GM21619 (cell line): ENCODE measurements at regions not wholly inside any gene's neighbourhood (a gene's known extent, or its start where the extent isn't known, plus 50 kb on each side); places are given as distances from the start of the nearest gene placed in this dataset.
"Not testable (repeated sequence)": the region's sequence is repeated elsewhere in the genome, so short reads cannot be mapped to it uniquely, and the experiment has no call there.

Experiments used
- ATAC-seq: cut with Tn5 transposase; IDR thresholded peaks from one replicate; pipeline ENCODE4 v1.9.1; 2021; ENCODE audit not compliant: unreplicated experiment

- ATAC-seq = no peak
Observed at GRCh38 chr9:89670801-89671434, 66.1 kb downstream of the GADD45G start.

- ATAC-seq = no peak
Observed at GRCh38 chr9:89674667-89675057, 69.8 kb downstream of the GADD45G start.

GRCh38 chr9:89675058-89675742, 70.4 kb downstream of the GADD45G start:
- no peak for ATAC-seq

DNA sequence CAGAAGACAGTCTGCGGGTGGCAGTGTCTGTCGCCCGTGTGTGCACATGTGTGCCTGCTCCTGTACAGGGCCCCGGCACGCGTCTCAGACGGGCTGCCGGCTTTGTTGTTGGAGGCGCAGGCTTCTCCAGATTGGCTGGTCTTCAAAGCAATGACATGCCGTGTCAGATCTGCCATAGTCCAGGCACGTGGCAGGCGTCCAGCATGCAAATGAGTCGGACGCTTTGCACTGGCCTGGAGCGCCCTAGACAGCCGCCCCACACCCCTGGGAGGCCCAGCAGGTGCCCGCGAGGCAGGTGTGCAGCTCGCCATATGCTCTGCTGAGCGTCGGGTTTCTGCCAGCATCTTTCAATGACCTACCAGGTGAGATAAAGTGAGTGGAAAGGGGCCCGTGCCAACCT, 71.5 kb downstream of the GADD45G start:
- no peak for ATAC-seq

DNA sequence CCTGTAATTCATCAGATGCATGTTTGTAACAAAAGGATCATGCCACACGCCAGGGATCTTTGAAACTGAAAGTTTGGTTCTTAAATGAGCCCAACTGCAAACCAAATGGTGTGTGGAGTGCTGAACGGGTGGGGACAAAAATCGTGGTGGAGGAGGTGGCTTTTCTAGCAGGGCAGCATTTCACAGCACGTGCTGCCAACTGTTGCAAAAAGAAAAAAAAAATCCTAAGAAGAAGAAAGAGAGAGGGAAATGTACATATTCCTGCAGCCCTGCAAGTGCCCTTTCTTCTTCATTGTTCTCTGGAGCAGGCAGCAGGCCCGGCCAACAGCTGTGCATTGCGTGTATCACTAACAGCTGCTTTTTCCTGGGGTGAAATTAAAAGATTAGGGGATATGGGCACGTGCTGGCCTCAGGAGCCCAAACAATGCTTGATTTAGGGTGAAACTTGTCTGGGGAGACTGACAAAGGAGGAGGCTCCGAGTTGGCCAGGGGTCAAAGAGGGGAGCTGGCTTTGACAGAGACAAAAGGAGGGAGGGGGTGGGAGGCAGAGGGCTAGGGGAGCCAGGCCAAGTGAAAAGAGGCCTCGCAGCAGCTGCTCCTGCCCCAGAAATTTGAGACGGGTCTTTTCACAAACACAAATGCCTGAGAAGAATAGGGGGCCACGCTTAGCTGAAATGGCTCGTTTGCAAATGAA, 73.0 kb downstream of the GADD45G start:
- ATAC-seq = no peak

- no peak for ATAC-seq
Observed at GRCh38 chr9:89678396-89679015, 73.7 kb downstream of the GADD45G start.

- ATAC-seq = no peak
Observed at GRCh38 chr9:89679016-89679415, 74.2 kb downstream of the GADD45G start.

- no peak for ATAC-seq
Observed at GRCh38 chr9:89679581-89679980, 74.8 kb downstream of the GADD45G start.

GRCh38 chr9:89680547-89681467, 76.0 kb downstream of the GADD45G start:
- ATAC-seq = no peak

DNA sequence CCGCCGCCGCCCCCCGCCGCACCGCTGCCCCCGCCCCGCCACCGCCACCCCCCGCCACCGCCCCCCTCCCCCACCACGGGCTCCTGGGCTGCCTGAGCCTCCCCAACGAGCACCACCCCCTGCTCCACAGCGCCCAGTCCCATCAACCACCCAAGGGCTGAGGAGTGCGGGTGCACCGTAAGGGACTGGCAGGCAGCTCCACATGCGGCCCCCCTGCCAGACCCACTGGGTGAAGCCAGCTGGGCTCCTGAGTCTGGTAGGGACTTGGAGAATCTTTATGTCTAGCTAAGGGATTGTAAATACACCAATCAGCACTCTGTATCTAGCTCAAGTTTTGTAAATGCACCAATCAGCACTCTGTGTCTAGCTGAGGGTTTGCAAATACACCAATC, 76.7 kb downstream of the GADD45G start:
- not testable (repeated sequence) for ATAC-seq

DNA sequence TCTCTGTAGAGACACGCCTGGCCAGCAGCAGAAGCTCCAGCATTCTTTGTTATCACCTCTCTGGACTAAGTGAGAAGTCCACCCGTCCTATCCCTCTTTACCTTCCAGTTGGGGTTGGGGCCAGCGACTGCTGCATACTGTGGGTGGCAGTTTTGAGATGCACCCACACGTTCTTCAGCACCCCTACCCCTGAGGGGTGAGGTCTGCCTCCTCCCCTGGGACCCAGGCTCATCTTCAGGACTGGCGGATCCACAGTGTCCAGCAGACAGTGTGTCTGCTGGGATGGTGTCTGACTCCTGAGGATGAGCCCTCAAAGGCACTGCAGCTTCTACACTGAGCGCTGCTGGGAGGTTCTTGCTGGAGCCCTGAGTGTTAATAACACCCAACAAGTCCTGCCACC, 78.8 kb downstream of the GADD45G start:
- no peak for ATAC-seq

- ATAC-seq = no peak
Observed at GRCh38 chr9:89684218-89684617, 79.4 kb downstream of the GADD45G start.

GRCh38 chr9:89684912-89685636, 80.3 kb downstream of the GADD45G start:
- ATAC-seq = no peak

GRCh38 chr9:89685698-89686097, 80.9 kb downstream of the GADD45G start:
- no peak for ATAC-seq

GRCh38 chr9:89686126-89686525, 81.3 kb downstream of the GADD45G start:
- ATAC-seq = no peak

GRCh38 chr9:89686621-89687020, 81.8 kb downstream of the GADD45G start:
- no peak for ATAC-seq

GRCh38 chr9:89687188-89687587, 82.4 kb downstream of the GADD45G start:
- ATAC-seq = no peak

DNA sequence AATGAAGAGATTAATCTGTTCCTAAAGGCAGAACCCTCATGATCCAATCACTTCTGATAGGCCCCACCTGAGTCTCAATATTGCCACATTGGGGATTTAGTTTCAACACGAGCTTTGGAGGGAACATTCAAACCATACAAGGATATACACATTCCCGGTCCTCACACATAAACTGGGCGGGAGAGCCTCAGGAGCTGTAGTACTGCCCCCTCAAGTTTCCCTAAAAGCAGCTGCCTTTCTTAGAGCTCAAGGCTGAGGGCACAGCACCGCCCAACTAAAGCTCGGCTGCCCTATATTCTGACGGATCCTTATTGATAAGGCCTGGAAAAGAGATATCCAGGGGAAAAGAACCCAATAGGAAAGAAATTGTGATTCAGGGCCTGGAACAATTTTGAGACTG, 83.0 kb downstream of the GADD45G start:
- ATAC-seq = no peak

DNA sequence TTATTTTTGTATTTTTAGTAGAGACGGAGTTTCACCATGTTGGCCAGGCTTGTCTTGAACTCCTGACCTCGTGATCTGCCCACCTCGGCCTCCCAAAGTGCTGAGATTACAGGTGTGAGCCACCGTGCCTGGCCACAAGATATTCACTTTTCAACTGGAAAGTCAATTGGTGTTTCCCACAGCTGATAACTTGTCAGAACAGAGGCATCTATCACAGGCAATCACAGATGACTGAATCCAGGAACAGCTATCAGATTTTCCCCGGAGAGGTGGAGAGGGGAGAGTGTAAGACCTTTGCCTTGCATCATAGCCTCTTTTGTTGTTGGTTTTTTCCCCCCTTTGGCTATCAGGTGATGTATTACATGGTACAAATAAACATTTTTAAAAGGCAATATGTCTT, 84.5 kb downstream of the GADD45G start:
- not testable (repeated sequence) for ATAC-seq

GRCh38 chr9:89690334-89690912, 85.6 kb downstream of the GADD45G start:
- peak; percentile 90 for ATAC-seq
